ENCODE measurements at regions not wholly inside any gene's neighbourhood (a gene's known extent, or its start where the extent isn't known, plus 50 kb on each side); places are given as distances from the start of the nearest gene placed in this dataset.
"Not testable (repeated sequence)": the region's sequence is repeated elsewhere in the genome, so short reads cannot be mapped to it uniquely, and the experiment has no call there.

- no peak overlapping the region for H3K9ac ChIP-seq (ENCODE audit: low read length in 5 of 5)
- no peaks in the 10 kb centered on the region for H3K27me3 ChIP-seq (ENCODE audit: control insufficient read depth in 5 of 5, insufficient read depth in 4 of 5, low read length in 5 of 5)
- no peak overlapping the region for H3K27ac ChIP-seq (ENCODE audit: low read depth, low read length)
Observed at GRCh38 chr3:158920371-158920770, 118.5 kb downstream of the MFSD1 start.

GRCh38 chr3:158925021-158925420 is 123.2 kb downstream of the MFSD1 start:
- H3K9ac ChIP-seq (ENCODE audit: low read length in 5 of 5) = no peak overlapping the region
- H3K27ac ChIP-seq (ENCODE audit: low read depth, low read length) = no peak overlapping the region
- no peaks in the 10 kb centered on the region for H3K27me3 ChIP-seq (ENCODE audit: control insufficient read depth in 5 of 5, insufficient read depth in 4 of 5, low read length in 5 of 5)
- no peaks in the 10 kb centered on the region for H3K36me3 ChIP-seq (ENCODE audit: control insufficient read depth in 5 of 5, insufficient read depth in 5 of 5, low read length in 5 of 5)
- H3K4me1 ChIP-seq (ENCODE audit: control insufficient read depth in 5 of 5, insufficient read depth in 5 of 5, low read length in 5 of 5) = no peaks in the 10 kb centered on the region
- H3K9me3 ChIP-seq (ENCODE audit: control insufficient read depth in 5 of 5, low read length in 5 of 5) = no peaks in the 10 kb centered on the region
- H3K4me3 ChIP-seq (ENCODE audit: low read depth in 1 of 5, low read length in 5 of 5) = no peak overlapping the region

More at GRCh38 chr3:158920371-158920770, 118.5 kb downstream of the MFSD1 start:
- Histone ChIP-seq H3K36me3 (ENCODE audit: control insufficient read depth in 5 of 5, insufficient read depth in 5 of 5, low read length in 5 of 5) (no peaks in the 10 kb centered on the region), H3K4me3 (ENCODE audit: low read depth in 1 of 5, low read length in 5 of 5) (no peak overlapping the region), H3K9me3 (ENCODE audit: control insufficient read depth in 5 of 5, low read length in 5 of 5) (no peaks in the 10 kb centered on the region), H3K4me1 (ENCODE audit: control insufficient read depth in 5 of 5, insufficient read depth in 5 of 5, low read length in 5 of 5) (no peaks in the 10 kb centered on the region)

GRCh38 chr3:158925828-158926494 is 124.1 kb downstream of the MFSD1 start:
- no peak overlapping the region for H3K4me3 ChIP-seq (ENCODE audit: low read depth in 1 of 5, low read length in 5 of 5)
- H3K36me3 ChIP-seq (ENCODE audit: control insufficient read depth in 5 of 5, insufficient read depth in 5 of 5, low read length in 5 of 5) = no peaks in the 10 kb centered on the region
- H3K4me1 ChIP-seq (ENCODE audit: control insufficient read depth in 5 of 5, insufficient read depth in 5 of 5, low read length in 5 of 5) = no peaks in the 10 kb centered on the region
- no peak overlapping the region for H3K9ac ChIP-seq (ENCODE audit: low read length in 5 of 5)
- no peak overlapping the region for H3K27ac ChIP-seq (ENCODE audit: low read depth, low read length)
- no peaks in the 10 kb centered on the region for H3K27me3 ChIP-seq (ENCODE audit: control insufficient read depth in 5 of 5, insufficient read depth in 4 of 5, low read length in 5 of 5)
- no peaks in the 10 kb centered on the region for H3K9me3 ChIP-seq (ENCODE audit: control insufficient read depth in 5 of 5, low read length in 5 of 5)

- H3K36me3 ChIP-seq (ENCODE audit: control insufficient read depth in 5 of 5, insufficient read depth in 5 of 5, low read length in 5 of 5) = no peaks in the 10 kb centered on the region
- H3K4me1 ChIP-seq (ENCODE audit: control insufficient read depth in 5 of 5, insufficient read depth in 5 of 5, low read length in 5 of 5) = no peaks in the 10 kb centered on the region
- H3K4me3 ChIP-seq (ENCODE audit: low read depth in 1 of 5, low read length in 5 of 5) = no peak overlapping the region
- no peak overlapping the region for H3K9ac ChIP-seq (ENCODE audit: low read length in 5 of 5)
- no peaks in the 10 kb centered on the region for H3K27me3 ChIP-seq (ENCODE audit: control insufficient read depth in 5 of 5, insufficient read depth in 4 of 5, low read length in 5 of 5)
- H3K9me3 ChIP-seq (ENCODE audit: control insufficient read depth in 5 of 5, low read length in 5 of 5) = peaks cover 0 to 14% (median 10%) of the 10 kb centered on the region in 5 donors
- H3K27ac ChIP-seq (ENCODE audit: low read depth, low read length) = no peak overlapping the region
Observed at GRCh38 chr3:158935846-158936245, 134.0 kb downstream of the MFSD1 start.

GRCh38 chr3:158936530-158937113 is 134.8 kb downstream of the MFSD1 start:
- Histone ChIP-seq H3K9ac (ENCODE audit: low read length in 5 of 5) (no peak overlapping the region), H3K27me3 (ENCODE audit: control insufficient read depth in 5 of 5, insufficient read depth in 4 of 5, low read length in 5 of 5) (no peaks in the 10 kb centered on the region), H3K9me3 (ENCODE audit: control insufficient read depth in 5 of 5, low read length in 5 of 5) (peaks cover 0 to 17% (median 15%) of the 10 kb centered on the region in 5 donors), H3K4me1 (ENCODE audit: control insufficient read depth in 5 of 5, insufficient read depth in 5 of 5, low read length in 5 of 5) (no peaks in the 10 kb centered on the region), H3K27ac (ENCODE audit: low read depth, low read length) (no peak overlapping the region), H3K36me3 (ENCODE audit: control insufficient read depth in 5 of 5, insufficient read depth in 5 of 5, low read length in 5 of 5) (no peaks in the 10 kb centered on the region), H3K4me3 (ENCODE audit: low read depth in 1 of 5, low read length in 5 of 5) (no peak overlapping the region)

- Histone ChIP-seq H3K36me3 (ENCODE audit: control insufficient read depth in 5 of 5, insufficient read depth in 5 of 5, low read length in 5 of 5) (no peaks in the 10 kb centered on the region), H3K4me1 (ENCODE audit: control insufficient read depth in 5 of 5, insufficient read depth in 5 of 5, low read length in 5 of 5) (no peaks in the 10 kb centered on the region)
Observed at GRCh38 chr3:158950178-158950901, 148.5 kb downstream of the MFSD1 start.

GRCh38 chr3:158953131-158953530 is 151.3 kb downstream of the MFSD1 start:
- Histone ChIP-seq H3K27me3 (ENCODE audit: control insufficient read depth in 5 of 5, insufficient read depth in 4 of 5, low read length in 5 of 5) (no peaks in the 10 kb centered on the region), H3K9me3 (ENCODE audit: control insufficient read depth in 5 of 5, low read length in 5 of 5) (no peaks in the 10 kb centered on the region), H3K4me3 (ENCODE audit: low read depth in 1 of 5, low read length in 5 of 5) (no peak overlapping the region), H3K4me1 (ENCODE audit: control insufficient read depth in 5 of 5, insufficient read depth in 5 of 5, low read length in 5 of 5) (no peaks in the 10 kb centered on the region), H3K27ac (ENCODE audit: low read depth, low read length) (no peak overlapping the region), H3K36me3 (ENCODE audit: control insufficient read depth in 5 of 5, insufficient read depth in 5 of 5, low read length in 5 of 5) (no peaks in the 10 kb centered on the region), H3K9ac (ENCODE audit: low read length in 5 of 5) (no peak overlapping the region)

More at GRCh38 chr3:158950178-158950901, 148.5 kb downstream of the MFSD1 start:
- Histone ChIP-seq H3K9ac (ENCODE audit: low read length in 5 of 5) (no peak overlapping the region), H3K27ac (ENCODE audit: low read depth, low read length) (no peak overlapping the region), H3K4me3 (ENCODE audit: low read depth in 1 of 5, low read length in 5 of 5) (no peak overlapping the region), H3K9me3 (ENCODE audit: control insufficient read depth in 5 of 5, low read length in 5 of 5) (no peaks in the 10 kb centered on the region), H3K27me3 (ENCODE audit: control insufficient read depth in 5 of 5, insufficient read depth in 4 of 5, low read length in 5 of 5) (no peaks in the 10 kb centered on the region)

- H3K27me3 ChIP-seq (ENCODE audit: control insufficient read depth in 5 of 5, insufficient read depth in 4 of 5, low read length in 5 of 5) = no peaks in the 10 kb centered on the region
- H3K4me1 ChIP-seq (ENCODE audit: control insufficient read depth in 5 of 5, insufficient read depth in 5 of 5, low read length in 5 of 5) = no peaks in the 10 kb centered on the region
- H3K4me3 ChIP-seq (ENCODE audit: low read depth in 1 of 5, low read length in 5 of 5) = no peak overlapping the region
- no peak overlapping the region for H3K27ac ChIP-seq (ENCODE audit: low read depth, low read length)
- H3K36me3 ChIP-seq (ENCODE audit: control insufficient read depth in 5 of 5, insufficient read depth in 5 of 5, low read length in 5 of 5) = no peaks in the 10 kb centered on the region
- H3K9ac ChIP-seq (ENCODE audit: low read length in 5 of 5) = no peak overlapping the region
- no peaks in the 10 kb centered on the region for H3K9me3 ChIP-seq (ENCODE audit: control insufficient read depth in 5 of 5, low read length in 5 of 5)
Observed at GRCh38 chr3:158954420-158954819, 152.6 kb downstream of the MFSD1 start.

GRCh38 chr3:158957777-158958176 is 155.9 kb downstream of the MFSD1 start:
- not testable (repeated sequence) for H3K27ac ChIP-seq (ENCODE audit: low read depth, low read length); H3K36me3 ChIP-seq (ENCODE audit: control insufficient read depth in 5 of 5, insufficient read depth in 5 of 5, low read length in 5 of 5); H3K9ac ChIP-seq (ENCODE audit: low read length in 5 of 5); H3K4me3 ChIP-seq (ENCODE audit: low read depth in 1 of 5, low read length in 5 of 5); H3K4me1 ChIP-seq (ENCODE audit: control insufficient read depth in 5 of 5, insufficient read depth in 5 of 5, low read length in 5 of 5); H3K9me3 ChIP-seq (ENCODE audit: control insufficient read depth in 5 of 5, low read length in 5 of 5); H3K27me3 ChIP-seq (ENCODE audit: control insufficient read depth in 5 of 5, insufficient read depth in 4 of 5, low read length in 5 of 5)

- Histone ChIP-seq H3K9me3 (ENCODE audit: control insufficient read depth in 5 of 5, low read length in 5 of 5) (no peaks in the 10 kb centered on the region), H3K27ac (ENCODE audit: low read depth, low read length) (no peak overlapping the region), H3K4me3 (ENCODE audit: low read depth in 1 of 5, low read length in 5 of 5) (no peak overlapping the region), H3K4me1 (ENCODE audit: control insufficient read depth in 5 of 5, insufficient read depth in 5 of 5, low read length in 5 of 5) (no peaks in the 10 kb centered on the region), H3K27me3 (ENCODE audit: control insufficient read depth in 5 of 5, insufficient read depth in 4 of 5, low read length in 5 of 5) (no peaks in the 10 kb centered on the region), H3K9ac (ENCODE audit: low read length in 5 of 5) (no peak overlapping the region), H3K36me3 (ENCODE audit: control insufficient read depth in 5 of 5, insufficient read depth in 5 of 5, low read length in 5 of 5) (no peaks in the 10 kb centered on the region)
Observed at GRCh38 chr3:158958873-158959272, 157.0 kb downstream of the MFSD1 start.
